A673 (cell line): ENCODE measurements at regions not wholly inside any gene's neighbourhood (a gene's known extent, or its start where the extent isn't known, plus 50 kb on each side); places are given as distances from the start of the nearest gene placed in this dataset.

Experiments
- EZH2 ChIP-seq: fragments of 200-600 bp; sonication (generic); IDR thresholded peaks from 2 replicates; pipeline ENCODE4 v1.6.1; 2017; ENCODE audit warnings: borderline replicate concordance, low read depth, mild to moderate bottlenecking, mixed read lengths, antibody characterized with exemption, low read length; ENCODE audit not compliant: poor library complexity, severe bottlenecking
- TF ChIP-seq, protein P1 (sequence below): fragments of 300-800, 200-600 bp; sonication (generic); conservative IDR thresholded peaks from 2 replicates; pipeline ENCODE4 v1.5.1; 2017; ENCODE audit warnings: low read depth, mild to moderate bottlenecking, antibody characterized with exemption, low read length, moderate library complexity, mixed read lengths

DNA sequence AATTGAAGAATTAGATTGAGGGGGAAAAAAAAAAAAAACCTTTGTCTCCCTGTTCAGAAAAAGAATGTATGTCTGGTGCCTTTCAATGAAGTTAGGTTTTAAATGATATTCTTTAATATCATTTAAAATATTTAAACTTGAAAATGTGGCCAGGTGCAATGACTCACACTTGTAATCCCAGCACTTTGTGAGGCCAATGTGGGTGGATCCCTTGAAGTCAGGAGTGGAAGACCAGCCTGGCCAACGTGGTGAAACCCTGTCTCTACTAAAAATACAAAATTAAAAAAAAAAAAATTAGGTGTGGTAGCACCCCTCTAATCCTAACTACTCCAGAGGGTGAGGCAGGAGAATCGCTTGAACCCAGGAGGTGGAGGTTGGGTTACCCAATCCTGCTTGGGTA lies 111.1 kb upstream of the RASA1 start:
- TF ChIP-seq, protein P1, sequence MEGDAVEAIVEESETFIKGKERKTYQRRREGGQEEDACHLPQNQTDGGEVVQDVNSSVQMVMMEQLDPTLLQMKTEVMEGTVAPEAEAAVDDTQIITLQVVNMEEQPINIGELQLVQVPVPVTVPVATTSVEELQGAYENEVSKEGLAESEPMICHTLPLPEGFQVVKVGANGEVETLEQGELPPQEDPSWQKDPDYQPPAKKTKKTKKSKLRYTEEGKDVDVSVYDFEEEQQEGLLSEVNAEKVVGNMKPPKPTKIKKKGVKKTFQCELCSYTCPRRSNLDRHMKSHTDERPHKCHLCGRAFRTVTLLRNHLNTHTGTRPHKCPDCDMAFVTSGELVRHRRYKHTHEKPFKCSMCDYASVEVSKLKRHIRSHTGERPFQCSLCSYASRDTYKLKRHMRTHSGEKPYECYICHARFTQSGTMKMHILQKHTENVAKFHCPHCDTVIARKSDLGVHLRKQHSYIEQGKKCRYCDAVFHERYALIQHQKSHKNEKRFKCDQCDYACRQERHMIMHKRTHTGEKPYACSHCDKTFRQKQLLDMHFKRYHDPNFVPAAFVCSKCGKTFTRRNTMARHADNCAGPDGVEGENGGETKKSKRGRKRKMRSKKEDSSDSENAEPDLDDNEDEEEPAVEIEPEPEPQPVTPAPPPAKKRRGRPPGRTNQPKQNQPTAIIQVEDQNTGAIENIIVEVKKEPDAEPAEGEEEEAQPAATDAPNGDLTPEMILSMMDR = no peak
- TF ChIP-seq EZH2 = no peak
